ENCODE measurements at regions not wholly inside any gene's neighbourhood (a gene's known extent, or its start where the extent isn't known, plus 50 kb on each side); places are given as distances from the start of the nearest gene placed in this dataset.

- TF ChIP-seq POLR2A (IDR thresholded peaks at IDR 0.05) (no peak), CTCF (IDR thresholded peaks at IDR 0.05) (no peak)
Measured at GRCh38 chr13:50382951-50383350, 367.7 kb downstream of the KCNRG start.

All from vagina (tissue), 2 donors.